IMR-90 (cell line): ENCODE measurements at regions not wholly inside any gene's neighbourhood (a gene's known extent, or its start where the extent isn't known, plus 50 kb on each side); places are given as distances from the start of the nearest gene placed in this dataset.

Experiments used
- MXI1 ChIP-seq: IDR thresholded peaks from 2 replicates; pipeline ENCODE4 v1.6.1; 2012; ENCODE audit warnings: low read depth, mild to moderate bottlenecking, low read length, moderate library complexity, borderline replicate concordance
- POLR2A ChIP-seq: IDR thresholded peaks from 2 replicates; pipeline ENCODE4 v1.6.1; 2012; ENCODE audit warnings: mild to moderate bottlenecking, low read depth, low read length
- TF ChIP-seq, protein P1 (sequence below): conservative IDR thresholded peaks from 2 replicates; pipeline ENCODE4 v1.5.1; 2012; ENCODE audit warnings: mild to moderate bottlenecking, low read depth, low read length, improper control_type of control experiment

DNA sequence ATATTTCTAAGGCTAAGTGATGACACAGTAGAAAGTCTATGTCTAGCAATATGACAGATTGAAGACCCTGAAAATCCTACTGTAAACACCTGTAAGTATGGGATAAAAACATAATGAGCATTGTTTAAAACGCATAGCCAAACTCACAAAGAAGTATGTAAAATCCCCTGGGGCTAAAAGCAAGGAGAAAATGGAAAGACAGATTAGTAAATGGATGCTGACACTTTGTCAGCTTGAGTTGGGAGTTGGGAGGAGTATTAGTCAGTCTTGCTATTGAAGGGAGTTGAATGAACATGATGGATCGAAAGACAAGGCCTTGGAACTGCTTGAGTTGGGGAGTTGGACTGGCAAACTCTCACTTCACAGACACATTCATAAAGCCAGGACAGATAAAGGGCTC lies 79.0 kb upstream of the PRKD1 start:
- TF ChIP-seq, protein P1, sequence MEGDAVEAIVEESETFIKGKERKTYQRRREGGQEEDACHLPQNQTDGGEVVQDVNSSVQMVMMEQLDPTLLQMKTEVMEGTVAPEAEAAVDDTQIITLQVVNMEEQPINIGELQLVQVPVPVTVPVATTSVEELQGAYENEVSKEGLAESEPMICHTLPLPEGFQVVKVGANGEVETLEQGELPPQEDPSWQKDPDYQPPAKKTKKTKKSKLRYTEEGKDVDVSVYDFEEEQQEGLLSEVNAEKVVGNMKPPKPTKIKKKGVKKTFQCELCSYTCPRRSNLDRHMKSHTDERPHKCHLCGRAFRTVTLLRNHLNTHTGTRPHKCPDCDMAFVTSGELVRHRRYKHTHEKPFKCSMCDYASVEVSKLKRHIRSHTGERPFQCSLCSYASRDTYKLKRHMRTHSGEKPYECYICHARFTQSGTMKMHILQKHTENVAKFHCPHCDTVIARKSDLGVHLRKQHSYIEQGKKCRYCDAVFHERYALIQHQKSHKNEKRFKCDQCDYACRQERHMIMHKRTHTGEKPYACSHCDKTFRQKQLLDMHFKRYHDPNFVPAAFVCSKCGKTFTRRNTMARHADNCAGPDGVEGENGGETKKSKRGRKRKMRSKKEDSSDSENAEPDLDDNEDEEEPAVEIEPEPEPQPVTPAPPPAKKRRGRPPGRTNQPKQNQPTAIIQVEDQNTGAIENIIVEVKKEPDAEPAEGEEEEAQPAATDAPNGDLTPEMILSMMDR, result no peak
- TF ChIP-seq POLR2A (no peak), MXI1 (no peak)
